ENCODE measurements at regions not wholly inside any gene's neighbourhood (a gene's known extent, or its start where the extent isn't known, plus 50 kb on each side); places are given as distances from the start of the nearest gene placed in this dataset.
A peak's percentile ranks its signal among the peaks of the same experiment; 100 is the strongest.

DNA sequence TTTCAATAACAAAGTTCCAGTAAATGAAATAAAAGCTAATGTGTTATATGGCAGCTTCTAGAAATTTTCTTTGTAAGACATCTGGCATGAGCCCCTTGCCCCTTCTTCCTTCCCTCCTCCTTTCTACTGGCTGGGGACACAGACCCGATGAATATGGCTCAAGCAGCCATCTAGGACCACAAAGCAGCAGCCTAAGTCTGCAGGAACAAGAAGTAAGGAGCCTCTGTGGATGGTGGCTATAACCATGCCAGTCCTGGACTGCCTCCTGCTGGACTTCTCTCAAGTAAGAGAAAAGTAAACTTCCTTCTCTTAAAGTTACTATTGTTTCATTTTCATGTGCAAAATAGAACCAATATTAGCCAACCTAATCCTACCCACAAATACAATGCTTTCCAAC is 114.9 kb upstream of the DST start (continued):
- TF ChIP-seq, protein P1, sequence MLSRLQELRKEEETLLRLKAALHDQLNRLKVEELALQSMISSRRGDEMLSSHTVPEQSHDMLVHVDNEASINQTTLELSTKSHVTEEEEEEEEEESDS (CRISPR knock-in tag; IDR thresholded peaks at IDR 0.05; ENCODE audit: borderline replicate concordance), result 0 out of 2 replicates have a peak, but pooled peaks have one; percentile 64
- TF ChIP-seq, protein P2, sequence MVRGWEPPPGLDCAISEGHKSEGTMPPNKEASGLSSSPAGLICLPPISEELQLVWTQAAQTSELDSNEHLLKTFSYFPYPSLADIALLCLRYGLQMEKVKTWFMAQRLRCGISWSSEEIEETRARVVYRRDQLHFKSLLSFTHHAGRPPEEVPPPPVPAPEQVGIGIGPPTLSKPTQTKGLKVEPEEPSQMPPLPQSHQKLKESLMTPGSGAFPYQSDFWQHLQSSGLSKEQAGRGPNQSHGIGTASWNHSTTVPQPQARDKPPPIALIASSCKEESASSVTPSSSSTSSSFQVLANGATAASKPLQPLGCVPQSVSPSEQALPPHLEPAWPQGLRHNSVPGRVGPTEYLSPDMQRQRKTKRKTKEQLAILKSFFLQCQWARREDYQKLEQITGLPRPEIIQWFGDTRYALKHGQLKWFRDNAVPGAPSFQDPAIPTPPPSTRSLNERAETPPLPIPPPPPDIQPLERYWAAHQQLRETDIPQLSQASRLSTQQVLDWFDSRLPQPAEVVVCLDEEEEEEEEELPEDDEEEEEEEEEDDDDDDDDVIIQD (CRISPR knock-in tag; IDR thresholded peaks at IDR 0.05; ENCODE audit: low read depth), result no peak
- no peak for TF ChIP-seq SIN3A (IDR thresholded peaks at IDR 0.05; ENCODE audit: borderline replicate concordance, low read depth, low read length)
- no peak for TF ChIP-seq SOX5 (CRISPR knock-in tag; IDR thresholded peaks at IDR 0.05; ENCODE audit: borderline replicate concordance)
- peak; percentile 10; the same call in 1 of the 2 replicates for TF ChIP-seq HMG20A (CRISPR knock-in tag; IDR thresholded peaks at IDR 0.05; ENCODE audit: borderline replicate concordance)
- TF ChIP-seq, protein P3, sequence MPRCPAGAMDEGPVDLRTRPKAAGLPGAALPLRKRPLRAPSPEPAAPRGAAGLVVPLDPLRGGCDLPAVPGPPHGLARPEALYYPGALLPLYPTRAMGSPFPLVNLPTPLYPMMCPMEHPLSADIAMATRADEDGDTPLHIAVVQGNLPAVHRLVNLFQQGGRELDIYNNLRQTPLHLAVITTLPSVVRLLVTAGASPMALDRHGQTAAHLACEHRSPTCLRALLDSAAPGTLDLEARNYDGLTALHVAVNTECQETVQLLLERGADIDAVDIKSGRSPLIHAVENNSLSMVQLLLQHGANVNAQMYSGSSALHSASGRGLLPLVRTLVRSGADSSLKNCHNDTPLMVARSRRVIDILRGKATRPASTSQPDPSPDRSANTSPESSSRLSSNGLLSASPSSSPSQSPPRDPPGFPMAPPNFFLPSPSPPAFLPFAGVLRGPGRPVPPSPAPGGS (CRISPR knock-in tag; IDR thresholded peaks at IDR 0.05), result no peak
- no peak for TF ChIP-seq MLLT10 (CRISPR knock-in tag; IDR thresholded peaks at IDR 0.05)
- TF ChIP-seq, protein P4, sequence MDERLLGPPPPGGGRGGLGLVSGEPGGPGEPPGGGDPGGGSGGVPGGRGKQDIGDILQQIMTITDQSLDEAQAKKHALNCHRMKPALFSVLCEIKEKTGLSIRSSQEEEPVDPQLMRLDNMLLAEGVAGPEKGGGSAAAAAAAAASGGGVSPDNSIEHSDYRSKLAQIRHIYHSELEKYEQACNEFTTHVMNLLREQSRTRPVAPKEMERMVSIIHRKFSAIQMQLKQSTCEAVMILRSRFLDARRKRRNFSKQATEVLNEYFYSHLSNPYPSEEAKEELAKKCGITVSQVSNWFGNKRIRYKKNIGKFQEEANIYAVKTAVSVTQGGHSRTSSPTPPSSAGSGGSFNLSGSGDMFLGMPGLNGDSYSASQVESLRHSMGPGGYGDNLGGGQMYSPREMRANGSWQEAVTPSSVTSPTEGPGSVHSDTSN (CRISPR knock-in tag; IDR thresholded peaks at IDR 0.05), result no peak
- TF ChIP-seq, protein P5, sequence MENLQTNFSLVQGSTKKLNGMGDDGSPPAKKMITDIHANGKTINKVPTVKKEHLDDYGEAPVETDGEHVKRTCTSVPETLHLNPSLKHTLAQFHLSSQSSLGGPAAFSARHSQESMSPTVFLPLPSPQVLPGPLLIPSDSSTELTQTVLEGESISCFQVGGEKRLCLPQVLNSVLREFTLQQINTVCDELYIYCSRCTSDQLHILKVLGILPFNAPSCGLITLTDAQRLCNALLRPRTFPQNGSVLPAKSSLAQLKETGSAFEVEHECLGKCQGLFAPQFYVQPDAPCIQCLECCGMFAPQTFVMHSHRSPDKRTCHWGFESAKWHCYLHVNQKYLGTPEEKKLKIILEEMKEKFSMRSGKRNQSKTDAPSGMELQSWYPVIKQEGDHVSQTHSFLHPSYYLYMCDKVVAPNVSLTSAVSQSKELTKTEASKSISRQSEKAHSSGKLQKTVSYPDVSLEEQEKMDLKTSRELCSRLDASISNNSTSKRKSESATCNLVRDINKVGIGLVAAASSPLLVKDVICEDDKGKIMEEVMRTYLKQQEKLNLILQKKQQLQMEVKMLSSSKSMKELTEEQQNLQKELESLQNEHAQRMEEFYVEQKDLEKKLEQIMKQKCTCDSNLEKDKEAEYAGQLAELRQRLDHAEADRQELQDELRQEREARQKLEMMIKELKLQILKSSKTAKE (CRISPR knock-in tag; IDR thresholded peaks at IDR 0.05; ENCODE audit: borderline replicate concordance), result no peak
- TF ChIP-seq BCL6 (CRISPR knock-in tag; IDR thresholded peaks at IDR 0.05), result peak; percentile 51
- TF ChIP-seq ZNF746 (CRISPR knock-in tag; IDR thresholded peaks at IDR 0.05), result no peak
- TF ChIP-seq CREM (IDR thresholded peaks at IDR 0.05), result no peak
- TF ChIP-seq CREM (CRISPR knock-in tag; IDR thresholded peaks at IDR 0.05), result no peak
- TF ChIP-seq ATF1 (CRISPR knock-in tag; IDR thresholded peaks at IDR 0.05), result no peak
- TF ChIP-seq RXRB (CRISPR knock-in tag; IDR thresholded peaks at IDR 0.05; ENCODE audit: borderline replicate concordance), result 0 out of 2 replicates have a peak, but pooled peaks have one; percentile 32
- TF ChIP-seq, protein P6, sequence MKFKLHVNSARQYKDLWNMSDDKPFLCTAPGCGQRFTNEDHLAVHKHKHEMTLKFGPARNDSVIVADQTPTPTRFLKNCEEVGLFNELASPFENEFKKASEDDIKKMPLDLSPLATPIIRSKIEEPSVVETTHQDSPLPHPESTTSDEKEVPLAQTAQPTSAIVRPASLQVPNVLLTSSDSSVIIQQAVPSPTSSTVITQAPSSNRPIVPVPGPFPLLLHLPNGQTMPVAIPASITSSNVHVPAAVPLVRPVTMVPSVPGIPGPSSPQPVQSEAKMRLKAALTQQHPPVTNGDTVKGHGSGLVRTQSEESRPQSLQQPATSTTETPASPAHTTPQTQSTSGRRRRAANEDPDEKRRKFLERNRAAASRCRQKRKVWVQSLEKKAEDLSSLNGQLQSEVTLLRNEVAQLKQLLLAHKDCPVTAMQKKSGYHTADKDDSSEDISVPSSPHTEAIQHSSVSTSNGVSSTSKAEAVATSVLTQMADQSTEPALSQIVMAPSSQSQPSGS (CRISPR knock-in tag; IDR thresholded peaks at IDR 0.05), result 0 out of 2 replicates have a peak, but pooled peaks have one; percentile 31
- TF ChIP-seq TBL1XR1 (IDR thresholded peaks at IDR 0.05; ENCODE audit: borderline replicate concordance, low read length, partially characterized antibody), result no peak
- no peak for TF ChIP-seq NR2F6 (IDR thresholded peaks at IDR 0.05)
- no peak for TF ChIP-seq NR2F6 (CRISPR knock-in tag; IDR thresholded peaks at IDR 0.05)
- no peak for TF ChIP-seq RBAK (CRISPR knock-in tag; IDR thresholded peaks at IDR 0.05)
- TF ChIP-seq, protein P7, sequence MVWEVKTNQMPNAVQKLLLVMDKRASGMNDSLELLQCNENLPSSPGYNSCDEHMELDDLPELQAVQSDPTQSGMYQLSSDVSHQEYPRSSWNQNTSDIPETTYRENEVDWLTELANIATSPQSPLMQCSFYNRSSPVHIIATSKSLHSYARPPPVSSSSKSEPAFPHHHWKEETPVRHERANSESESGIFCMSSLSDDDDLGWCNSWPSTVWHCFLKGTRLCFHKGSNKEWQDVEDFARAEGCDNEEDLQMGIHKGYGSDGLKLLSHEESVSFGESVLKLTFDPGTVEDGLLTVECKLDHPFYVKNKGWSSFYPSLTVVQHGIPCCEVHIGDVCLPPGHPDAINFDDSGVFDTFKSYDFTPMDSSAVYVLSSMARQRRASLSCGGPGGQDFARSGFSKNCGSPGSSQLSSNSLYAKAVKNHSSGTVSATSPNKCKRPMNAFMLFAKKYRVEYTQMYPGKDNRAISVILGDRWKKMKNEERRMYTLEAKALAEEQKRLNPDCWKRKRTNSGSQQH (CRISPR knock-in tag; IDR thresholded peaks at IDR 0.05; ENCODE audit: low read depth), result no peak
- peak; percentile 25; the same call in 1 of the 2 replicates for TF ChIP-seq TARDBP (CRISPR knock-in tag; IDR thresholded peaks at IDR 0.05)
- TF ChIP-seq, protein P8, sequence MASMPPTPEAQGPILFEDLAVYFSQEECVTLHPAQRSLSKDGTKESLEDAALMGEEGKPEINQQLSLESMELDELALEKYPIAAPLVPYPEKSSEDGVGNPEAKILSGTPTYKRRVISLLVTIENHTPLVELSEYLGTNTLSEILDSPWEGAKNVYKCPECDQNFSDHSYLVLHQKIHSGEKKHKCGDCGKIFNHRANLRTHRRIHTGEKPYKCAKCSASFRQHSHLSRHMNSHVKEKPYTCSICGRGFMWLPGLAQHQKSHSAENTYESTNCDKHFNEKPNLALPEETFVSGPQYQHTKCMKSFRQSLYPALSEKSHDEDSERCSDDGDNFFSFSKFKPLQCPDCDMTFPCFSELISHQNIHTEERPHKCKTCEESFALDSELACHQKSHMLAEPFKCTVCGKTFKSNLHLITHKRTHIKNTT (CRISPR knock-in tag; IDR thresholded peaks at IDR 0.05), result no peak

Measured in HepG2 (cell line).